Panc1 (cell line): ENCODE measurements at regions not wholly inside any gene's neighbourhood (a gene's known extent, or its start where the extent isn't known, plus 50 kb on each side); places are given as distances from the start of the nearest gene placed in this dataset.

Experiments
- ATAC-seq: fragments of 200-7000 bp; cut with Tn5 transposase; 2 replicates; pipeline ENCODE4 v1.9.1; 2020; ENCODE audit warnings: mild to moderate bottlenecking, moderate library complexity
- BruUV-seq: library from RNA; stranded (reverse); fragments of 400-500 nt; replicated peaks from 2 replicates; lab custom pipeline; 2021; lab: Mats Ljungman, UMichigan
- CTCF ChIA-PET: fragments of 300-600 bp; sonication (Branson Sonifier 250); formaldehyde crosslinking; loops from one replicate; lab custom pipeline; 2022; ENCODE audit warnings: antibody characterized with exemption; lab: Charles Lee
- POLR2A ChIA-PET: fragments of 300-600 bp; sonication (Branson Sonifier 250); formaldehyde crosslinking; loops from one replicate; lab custom pipeline; 2022; ENCODE audit warnings: antibody characterized with exemption; lab: Charles Lee
- DNase-seq: peaks from one replicate; pipeline ENCODE4 v3.0.0-alpha.2; 2010; ENCODE audit warnings: low read depth, low spot score
- H3K27ac ChIP-seq: 2 replicates; pipeline ENCODE4 v1.5.1; 2011; ENCODE audit warnings: mild to moderate bottlenecking, low read length, inconsistent platforms
- H3K27me3 ChIP-seq: fragments of 200-500 bp; sonication (Bioruptor generic); 2 replicates; pipeline ENCODE4 v1.6.0; 2014; ENCODE audit warnings: low read length, inconsistent platforms; ENCODE audit not compliant: control insufficient read depth, insufficient read depth
- H3K36me3 ChIP-seq: fragments of 200-500 bp; sonication (Bioruptor generic); 2 replicates; pipeline ENCODE4 v1.5.1; 2014; ENCODE audit warnings: inconsistent platforms, mild to moderate bottlenecking, low read length, moderate library complexity; ENCODE audit not compliant: control insufficient read depth, insufficient read depth
- H3K4me1 ChIP-seq: 2 replicates; pipeline ENCODE4 v1.5.1; 2011; ENCODE audit warnings: inconsistent platforms, mild to moderate bottlenecking, low read length, moderate library complexity; ENCODE audit not compliant: control insufficient read depth, insufficient read depth
- H3K4me3 ChIP-seq, 2 experiments: 2 replicates each; pipeline ENCODE4 v1.5.1; 2011 to 2012; ENCODE audit warnings: low read depth in 2 of 2, low read length in 2 of 2, mild to moderate bottlenecking in 2 of 2, inconsistent platforms in 1 of 2, moderate library complexity in 1 of 2
- H3K9me3 ChIP-seq: fragments of 200-500 bp; sonication (Bioruptor generic); 2 replicates; pipeline ENCODE4 v1.5.1; 2014; ENCODE audit warnings: low read depth, mild to moderate bottlenecking, inconsistent platforms, low read length, moderate library complexity; ENCODE audit not compliant: control insufficient read depth, insufficient read depth
- CTCF ChIP-seq: fragments of 450-650 bp; IDR thresholded peaks from 2 replicates; pipeline ENCODE4 v1.5.1; 2017; ENCODE audit warnings: mild to moderate bottlenecking
- POLR2AphosphoS5 ChIP-seq: IDR thresholded peaks from 2 replicates; pipeline ENCODE4 v1.6.1; 2012; ENCODE audit warnings: mild to moderate bottlenecking, low read depth, low read length, moderate library complexity
- REST ChIP-seq, 2 experiments: IDR thresholded peaks; 2 replicates each; pipeline ENCODE4 v1.6.1; 2011 to 2012; ENCODE audit warnings: low read depth in 2 of 2, control low read depth in 1 of 2, low read length in 1 of 2, mild to moderate bottlenecking in 1 of 2, moderate library complexity in 1 of 2; ENCODE audit not compliant: insufficient read depth in 1 of 2
- SIN3A ChIP-seq: IDR thresholded peaks from 2 replicates; pipeline ENCODE4 v1.6.1; 2012; ENCODE audit warnings: low read depth, mild to moderate bottlenecking, low read length, moderate library complexity, borderline replicate concordance; ENCODE audit not compliant: insufficient read depth
- TCF7L2 ChIP-seq: IDR thresholded peaks from 2 replicates; pipeline ENCODE4 v1.6.1; 2011; ENCODE audit warnings: mild to moderate bottlenecking, low read depth, low read length, inconsistent platforms
- in situ Hi-C: cut with HindIII; loops from 2 replicates; pipeline ENCODE4 v1.10.0; 2016; ENCODE audit warnings: low sequenced_read_pairs, low pct_unique_long_range_greater_than_20kb
- intact Hi-C: fragments of 100-400 bp; cut with micrococcal nuclease; formaldehyde crosslinking; loops from one replicate; pipeline ENCODE4 v1.10.0; 2022; ENCODE audit not compliant: unreplicated experiment

GRCh38 chr18:4960578-4960977 is 236.5 kb downstream of the AKAIN1 start:
- intact Hi-C loops: no loop called here
- Histone ChIP-seq H3K4me3 (no peak overlapping the region), H3K36me3 (no peaks in the 10 kb centered on the region), H3K9me3 (no peaks in the 10 kb centered on the region), H3K4me1 (no peaks in the 10 kb centered on the region), H3K27ac (no peak overlapping the region), H3K27me3 (no peaks in the 10 kb centered on the region)
- TF ChIP-seq TCF7L2: no peak
- TF ChIP-seq REST (IDR thresholded peaks at IDR 0.05; ENCODE audit: insufficient read depth in 1 of 2, low read depth in 2 of 2, low read length in 1 of 2): no peak
- no peak for TF ChIP-seq POLR2AphosphoS5
- TF ChIP-seq SIN3A: no peak
- no peak for TF ChIP-seq CTCF
- DNase-seq (no peak), ATAC-seq (no peak)
- in situ Hi-C loops: no loop called here
- ChIA-PET POLR2A (no interaction called here), CTCF (no interaction called here)
- no TSS peak for BruUV-seq

- no peak for ATAC-seq
Measured at GRCh38 chr18:4931209-4931608, 265.8 kb downstream of the AKAIN1 start.

More at GRCh38 chr18:4931209-4931608, 265.8 kb downstream of the AKAIN1 start:
- intact Hi-C loops (no loop called here), in situ Hi-C loops (no loop called here)
- ChIA-PET CTCF (no interaction called here), POLR2A (no interaction called here)
- no peak for DNase-seq
- H3K27me3 ChIP-seq: no peaks in the 10 kb centered on the region
- no TSS peak for BruUV-seq
- H3K36me3 ChIP-seq: no peaks in the 10 kb centered on the region
- TF ChIP-seq TCF7L2 (no peak), POLR2AphosphoS5 (no peak), SIN3A (no peak), REST (IDR thresholded peaks at IDR 0.05; ENCODE audit: insufficient read depth in 1 of 2, low read depth in 2 of 2, low read length in 1 of 2) (no peak), CTCF (no peak)
- H3K27ac ChIP-seq: no peak overlapping the region
- peaks cover 10% of the 10 kb centered on the region for H3K9me3 ChIP-seq
- H3K4me3 ChIP-seq: no peak overlapping the region
- no peaks in the 10 kb centered on the region for H3K4me1 ChIP-seq
